ENCODE measurements at regions not wholly inside any gene's neighbourhood (a gene's known extent, or its start where the extent isn't known, plus 50 kb on each side); places are given as distances from the start of the nearest gene placed in this dataset.
"Not testable (repeated sequence)": the region's sequence is repeated elsewhere in the genome, so short reads cannot be mapped to it uniquely, and the experiment has no call there.

DNA sequence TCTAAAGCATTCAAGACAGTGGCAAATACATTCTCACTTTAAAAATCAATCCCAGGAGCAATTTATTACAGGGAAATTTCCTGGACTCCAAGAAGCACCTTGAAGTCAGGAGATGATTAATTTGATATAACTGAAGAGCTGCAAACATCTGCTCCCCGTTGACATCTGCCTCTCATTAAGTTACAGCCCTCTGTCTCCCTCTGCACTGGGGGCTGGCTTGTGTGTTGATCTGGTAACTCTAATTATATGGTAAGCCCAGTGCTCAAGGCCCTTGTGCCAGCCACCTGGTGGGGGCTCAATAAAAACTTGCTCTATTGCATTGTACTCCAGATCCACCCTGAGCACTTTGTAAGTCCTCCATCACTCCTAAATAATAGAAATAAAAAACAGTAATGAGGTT lies 131.1 kb upstream of the ZNF462 start:
- no peak for DNase-seq

DNA sequence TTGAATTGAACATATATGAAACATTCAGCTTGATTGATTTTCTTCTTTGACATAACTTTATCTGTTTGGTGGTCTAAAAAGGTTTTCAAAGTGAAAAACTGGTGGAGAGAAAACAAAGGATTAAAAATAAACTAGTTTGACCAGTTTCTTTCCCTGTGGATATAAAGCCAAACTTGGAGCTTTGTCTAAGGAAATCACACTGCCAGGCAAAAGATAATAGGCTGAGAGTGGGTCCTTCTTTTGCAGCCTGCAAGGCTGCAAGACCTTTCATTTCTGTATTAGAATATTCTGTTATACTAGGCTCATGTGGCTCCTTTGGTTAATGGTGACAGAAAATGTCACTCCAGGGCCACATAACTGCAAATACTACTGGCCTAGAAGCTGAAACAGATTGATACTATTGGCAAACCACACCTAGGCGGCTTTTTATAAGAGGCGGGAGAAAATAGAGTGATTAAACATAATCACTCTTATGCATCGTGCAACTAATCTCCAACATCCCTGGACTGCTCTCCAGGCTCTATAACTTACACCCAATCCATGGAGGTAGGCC lies 129.1 kb upstream of the ZNF462 start:
- no peak for DNase-seq

DNA sequence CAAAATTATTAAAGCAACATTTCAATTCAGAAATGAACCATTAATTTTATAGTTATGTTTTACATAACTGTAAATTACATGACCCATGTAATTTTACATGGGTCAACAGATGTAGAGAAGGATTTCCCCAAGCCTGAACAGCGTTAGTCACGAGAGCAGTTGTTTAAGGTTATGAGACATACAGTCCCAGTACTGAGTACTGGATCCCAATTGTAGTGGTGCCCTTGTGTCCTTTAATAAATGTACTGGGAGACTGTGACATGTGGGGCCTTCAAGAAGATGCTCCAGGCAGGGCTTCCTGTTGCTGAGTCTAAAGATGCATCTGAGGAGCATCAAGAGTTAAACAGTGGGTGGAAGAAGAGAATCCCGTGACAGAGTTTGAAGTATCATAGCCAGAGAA lies 125.5 kb upstream of the ZNF462 start:
- DNase-seq = no peak

DNA sequence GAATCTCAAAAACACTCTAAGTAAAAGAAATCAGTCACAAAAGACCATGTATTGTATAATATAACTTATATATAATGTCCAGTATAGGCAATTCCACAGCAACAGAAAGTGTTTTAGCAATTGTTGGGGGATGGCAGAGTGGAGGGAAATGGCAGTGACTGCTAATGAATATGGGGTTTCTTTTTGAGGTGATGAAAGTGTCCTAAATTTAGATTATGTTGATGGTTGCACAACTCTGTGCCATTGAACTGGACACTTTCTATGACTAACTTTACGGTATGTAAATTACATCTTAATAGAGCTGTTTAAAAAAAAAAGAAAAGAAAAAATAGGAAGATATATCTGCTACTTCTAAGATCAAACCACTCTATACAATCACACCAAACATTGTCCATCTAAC lies 124.9 kb upstream of the ZNF462 start:
- DNase-seq = no peak

DNA sequence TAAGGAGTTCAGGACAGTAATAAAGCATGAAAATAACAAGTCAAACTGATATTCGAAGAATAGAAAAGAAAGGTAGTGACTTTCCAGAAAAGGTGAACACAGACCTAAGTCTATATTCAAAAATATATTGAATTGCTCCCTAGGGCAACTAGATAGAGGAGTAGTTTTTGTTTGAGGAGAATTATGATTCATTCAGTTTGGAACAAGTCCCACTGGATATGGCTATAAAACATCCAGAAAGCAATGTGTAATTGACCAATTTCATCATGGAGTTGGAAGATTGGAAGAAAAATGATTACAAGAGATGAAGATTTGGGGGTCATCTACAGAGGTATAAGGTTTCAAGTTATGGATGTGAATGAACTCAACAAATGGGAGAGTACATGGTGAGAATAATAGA lies 117.5 kb upstream of the ZNF462 start:
- no peak for DNase-seq

DNA sequence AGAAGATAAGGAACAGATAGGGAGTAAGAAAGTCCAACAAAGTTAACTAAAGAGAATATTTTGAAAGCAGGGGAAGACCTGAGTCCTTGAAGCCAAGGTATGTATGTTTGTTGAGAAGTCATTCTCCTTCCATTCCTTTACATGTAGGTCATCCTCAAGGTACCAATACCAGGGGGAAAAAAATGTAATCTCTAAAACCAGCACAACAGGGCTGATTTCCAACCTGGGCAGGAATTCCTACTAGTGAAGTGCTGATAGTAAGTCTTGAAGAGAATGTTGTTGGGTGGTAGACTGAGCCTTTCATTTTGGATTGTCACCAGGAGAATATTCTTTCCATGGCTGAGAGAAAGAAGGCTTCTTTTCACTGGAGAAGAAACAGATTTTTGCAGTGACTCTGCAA lies 117.1 kb upstream of the ZNF462 start:
- DNase-seq = no peak

DNA sequence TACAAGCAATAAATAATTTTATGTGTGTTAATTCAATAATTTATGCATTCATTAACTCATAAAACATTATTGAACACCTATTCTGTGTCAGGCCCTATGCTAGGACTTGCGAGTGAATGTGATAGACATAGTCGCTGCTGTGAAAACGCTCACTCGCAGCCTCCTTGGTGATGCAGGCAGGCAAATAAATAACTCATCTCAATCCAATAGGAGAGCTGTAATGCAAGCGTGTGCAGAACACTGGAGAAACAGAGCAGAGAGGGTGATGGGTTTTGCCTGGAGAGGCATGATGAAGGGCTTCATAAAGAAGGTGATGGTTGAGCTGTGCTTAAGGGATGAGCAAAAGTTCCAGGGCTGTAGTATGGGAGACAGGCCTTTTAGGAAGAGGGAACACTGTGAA lies 111.3 kb upstream of the ZNF462 start:
- DNase-seq = no peak

DNA sequence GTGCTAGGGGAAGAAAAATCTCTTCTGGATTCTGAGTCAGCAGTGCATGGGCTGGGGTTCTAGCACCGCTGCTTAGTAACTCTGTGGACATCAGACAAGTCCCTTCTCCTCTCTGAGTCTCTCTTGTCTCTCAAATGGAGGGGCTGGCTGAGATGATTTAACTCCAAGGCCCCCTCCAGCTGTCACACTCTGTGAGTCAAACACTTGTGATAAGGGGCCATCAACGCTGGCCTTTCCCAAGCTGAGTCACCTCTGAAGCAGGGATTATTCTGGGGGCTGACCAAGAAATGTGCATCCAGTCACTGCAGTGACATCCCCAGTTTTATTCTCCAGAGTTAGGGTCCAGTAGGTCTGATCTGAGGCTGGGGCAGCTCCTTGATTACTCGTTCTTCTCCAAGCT lies 110.4 kb upstream of the ZNF462 start:
- DNase-seq = no peak

DNA sequence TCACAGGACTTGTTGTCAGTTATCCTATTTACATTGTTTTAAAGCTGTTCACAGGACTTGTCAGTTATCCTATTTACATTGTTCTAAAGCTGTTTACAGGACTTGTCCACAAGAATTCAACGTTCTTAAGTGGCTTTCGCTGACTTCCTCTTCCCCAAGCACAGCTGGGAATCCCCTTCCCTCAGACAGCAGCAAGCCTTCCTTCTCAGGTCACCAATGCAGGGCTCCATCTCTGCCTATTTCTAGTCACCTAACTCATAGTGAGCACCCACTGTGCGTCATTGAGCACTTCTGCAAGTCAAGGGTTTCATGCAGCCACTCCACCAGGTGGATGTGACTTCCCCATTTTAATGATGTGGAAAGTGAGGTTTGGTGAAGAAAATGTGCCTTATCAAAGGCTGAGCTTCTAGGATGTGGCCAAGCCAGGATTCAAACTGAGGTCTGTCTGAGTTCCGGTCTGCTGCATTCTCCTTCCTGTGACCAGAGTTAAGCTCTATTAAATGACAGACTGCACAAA lies 109.8 kb upstream of the ZNF462 start:
- no peak for DNase-seq

DNA sequence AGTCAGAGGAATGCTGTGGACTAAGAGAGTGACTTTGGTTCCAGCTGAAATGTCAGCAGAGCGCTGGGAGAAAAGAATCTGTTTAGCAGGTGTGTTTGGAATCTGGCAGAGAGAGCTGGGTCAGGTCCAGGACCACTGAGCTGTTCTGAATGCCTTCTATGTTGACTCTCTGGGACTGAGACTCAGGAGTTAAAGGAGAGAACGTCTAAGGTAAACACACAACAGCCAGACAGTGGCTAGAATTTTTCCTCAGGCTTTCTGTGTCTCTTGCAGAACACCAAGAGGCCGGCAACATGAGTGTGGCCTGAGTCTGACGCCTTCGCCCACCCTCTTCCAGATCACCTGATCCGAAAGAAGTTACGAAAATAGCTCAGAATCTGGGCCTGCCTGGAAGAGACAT lies 107.2 kb upstream of the ZNF462 start:
- DNase-seq = no peak

DNA sequence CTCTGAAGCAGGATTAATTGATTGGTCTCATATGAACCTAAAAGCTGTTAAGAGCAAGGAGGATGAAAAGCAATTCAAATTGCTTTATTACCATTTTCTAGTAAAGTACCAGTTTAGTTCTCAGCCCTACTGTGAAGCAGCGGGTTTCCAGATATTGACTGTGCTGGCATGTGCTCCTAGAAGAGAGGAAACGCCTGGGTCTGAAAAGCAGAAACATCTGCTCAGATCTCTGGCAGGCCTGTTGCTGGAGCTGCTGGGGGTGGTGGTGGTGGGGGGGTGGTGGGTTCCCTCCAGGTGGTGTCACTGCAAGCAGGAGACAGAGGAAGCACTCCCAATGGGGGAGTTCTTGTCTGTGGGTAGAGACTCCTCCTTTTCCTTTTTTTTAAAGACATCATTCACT lies 105.5 kb upstream of the ZNF462 start:
- no peak for DNase-seq

DNA sequence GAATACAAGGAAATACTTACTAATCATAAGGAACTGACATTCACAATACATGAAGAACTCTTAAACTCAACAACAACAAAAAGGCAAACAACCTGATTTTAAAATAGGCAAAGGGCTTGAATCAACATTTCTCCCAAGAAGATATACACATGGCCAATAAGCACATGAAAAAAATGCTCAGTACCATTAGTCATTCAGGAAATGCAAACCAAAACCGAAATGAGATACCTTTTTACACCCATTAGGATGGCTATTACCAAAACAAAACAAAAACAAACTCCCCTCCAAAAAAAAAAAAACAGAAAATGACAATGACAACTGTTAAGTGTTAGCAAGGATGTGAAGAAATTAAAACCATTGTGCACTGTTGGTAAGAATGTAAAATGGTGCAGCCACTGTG lies 104.1 kb upstream of the ZNF462 start:
- no peak for DNase-seq

DNA sequence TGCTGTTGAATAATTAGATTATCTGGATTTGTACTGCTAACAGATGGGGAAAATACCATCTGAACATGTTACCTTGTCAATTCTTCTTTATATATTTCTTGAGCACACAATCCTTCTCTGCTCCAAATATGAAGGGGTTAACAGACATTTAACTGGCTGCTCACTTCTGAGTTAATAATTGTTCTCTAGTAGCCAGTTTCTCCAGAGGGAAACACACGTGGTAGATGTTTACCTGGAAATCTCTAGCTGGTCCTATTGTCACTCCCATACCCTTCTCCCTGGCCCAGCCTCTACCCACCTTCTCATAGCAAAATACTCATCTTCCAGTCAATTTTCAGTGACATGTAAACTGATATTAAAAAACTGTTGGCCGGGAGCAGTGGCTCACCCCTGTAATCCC lies 101.5 kb upstream of the ZNF462 start:
- DNase-seq = no peak

DNA sequence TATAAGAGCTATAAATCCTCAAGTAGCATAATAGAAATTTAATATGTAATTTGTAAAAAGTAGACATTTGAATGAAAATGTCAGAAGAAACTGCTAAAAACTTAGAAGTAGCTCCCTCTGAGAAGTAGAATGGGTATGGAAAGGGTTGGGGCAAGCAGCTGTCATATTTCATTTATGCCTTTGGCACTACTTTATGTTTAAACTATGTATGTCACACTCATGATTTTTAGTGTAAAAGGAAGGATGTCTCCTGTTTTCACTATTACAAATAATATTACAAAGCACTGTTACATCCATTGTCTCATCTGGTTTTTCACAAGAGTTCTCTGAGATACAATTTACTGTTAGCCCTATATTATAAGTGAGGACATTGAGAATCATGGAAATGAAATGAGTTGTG lies 96.3 kb upstream of the ZNF462 start:
- DNase-seq = no peak

DNA sequence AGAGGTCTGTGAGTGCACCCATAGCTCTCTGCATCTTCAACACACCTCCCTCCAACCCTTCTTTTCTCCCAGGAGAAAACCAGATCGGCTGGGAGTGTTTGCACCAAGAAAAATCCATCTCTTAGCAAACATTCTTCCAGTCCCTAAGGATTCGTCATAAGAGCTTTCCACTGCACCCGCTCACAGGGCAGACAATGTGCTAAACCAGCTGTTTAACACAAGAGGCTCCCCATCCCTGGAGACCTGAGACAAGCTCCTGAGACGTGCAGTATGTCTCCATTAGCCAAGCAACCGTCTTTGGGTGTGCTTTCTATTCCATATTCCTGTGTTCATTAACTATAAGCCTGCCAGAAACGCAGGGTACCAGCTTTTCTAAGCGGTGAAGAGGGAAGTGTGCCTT lies 93.6 kb upstream of the ZNF462 start:
- DNase-seq = no peak

DNA sequence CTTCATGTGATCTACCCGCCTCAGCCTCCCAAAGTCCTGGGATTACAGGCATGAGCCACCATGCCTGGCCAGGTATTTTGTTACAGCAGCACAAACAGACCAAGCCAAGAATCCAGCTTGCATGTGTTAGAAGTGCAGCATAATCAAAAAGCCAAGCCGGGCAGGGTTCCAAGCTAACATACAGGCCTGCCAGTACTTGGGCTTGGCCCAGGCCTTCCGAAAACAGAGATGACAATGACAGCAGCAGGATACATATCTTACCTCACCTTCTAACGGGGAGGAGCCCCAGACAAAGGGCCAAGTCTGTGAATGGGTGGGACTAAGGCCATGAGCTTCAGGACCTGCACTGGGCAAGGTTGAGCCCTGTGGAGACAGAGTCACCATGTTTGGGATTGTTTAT lies 91.4 kb upstream of the ZNF462 start:
- no peak for DNase-seq

DNA sequence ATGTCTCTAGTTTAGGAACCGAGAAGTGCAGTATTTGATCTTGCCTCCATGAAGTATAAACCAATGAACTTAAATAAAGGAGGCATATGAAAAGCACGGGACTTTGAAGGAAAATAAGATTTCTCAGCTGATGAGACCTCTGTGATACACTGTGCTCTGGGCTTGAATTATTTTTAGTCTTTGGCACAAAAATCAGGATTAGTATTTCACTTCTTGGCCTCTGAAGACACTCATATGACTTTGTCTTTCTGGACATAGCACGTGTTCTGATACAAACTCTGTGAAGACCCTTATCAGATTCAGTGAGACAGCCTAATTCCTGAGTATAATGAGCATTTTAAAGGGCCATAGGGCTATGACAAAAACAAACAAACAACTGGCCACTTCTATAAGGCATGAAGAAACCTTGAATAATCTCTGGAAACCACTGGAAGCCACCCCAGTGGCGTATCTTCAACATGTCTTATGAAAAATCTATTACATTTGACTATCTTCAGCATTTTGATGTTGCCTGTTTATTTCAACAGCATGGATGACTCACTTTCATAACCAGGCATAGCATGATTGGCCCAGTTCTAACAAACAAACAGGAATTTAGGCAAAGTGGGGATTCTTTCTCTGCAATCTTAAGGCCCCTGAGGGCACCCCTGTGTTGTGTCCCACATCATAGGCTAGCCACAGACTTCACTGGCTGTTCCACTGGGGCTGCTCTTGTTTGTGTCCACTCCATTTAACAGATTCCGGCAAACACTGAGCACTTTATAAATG lies 90.3 kb upstream of the ZNF462 start:
- no peak for DNase-seq

DNA sequence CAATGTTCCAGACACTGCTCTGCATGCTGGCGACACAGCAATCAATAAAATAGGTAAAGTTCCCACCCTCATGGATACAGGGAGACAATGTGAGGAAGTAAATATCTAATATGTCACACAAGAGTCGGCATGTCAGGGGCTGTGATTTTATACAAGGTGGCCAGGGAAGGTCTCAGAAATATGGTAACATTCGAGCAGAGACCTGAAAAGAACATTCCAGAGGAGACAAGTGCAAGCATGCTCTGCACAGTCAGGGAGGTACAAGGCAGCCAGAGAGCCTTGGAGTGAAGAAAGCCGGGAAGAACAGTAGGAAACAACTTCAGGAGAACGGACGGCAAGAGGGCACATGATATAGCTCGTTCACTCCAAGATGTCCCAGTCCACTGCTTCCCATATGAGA lies 89.2 kb upstream of the ZNF462 start:
- no peak for DNase-seq

DNA sequence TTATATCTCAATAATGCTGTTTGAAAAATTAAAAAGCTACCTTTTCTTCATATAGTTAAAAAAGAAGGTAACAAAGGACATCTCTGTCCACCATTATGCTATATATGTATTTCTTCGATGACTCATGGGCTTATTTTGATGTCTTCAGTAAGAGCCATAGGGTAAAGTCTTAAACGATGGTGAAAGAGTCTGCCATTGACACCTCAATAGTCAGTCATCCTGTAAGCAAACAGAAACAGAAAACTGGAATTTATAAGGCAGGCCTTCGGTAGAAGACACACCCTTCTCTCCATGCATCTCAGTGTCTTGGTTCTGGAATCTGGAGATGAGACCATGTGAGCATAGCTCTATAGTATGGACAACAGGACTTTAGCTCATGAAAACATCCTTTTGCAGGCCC lies 87.0 kb upstream of the ZNF462 start:
- no peak for DNase-seq

DNA sequence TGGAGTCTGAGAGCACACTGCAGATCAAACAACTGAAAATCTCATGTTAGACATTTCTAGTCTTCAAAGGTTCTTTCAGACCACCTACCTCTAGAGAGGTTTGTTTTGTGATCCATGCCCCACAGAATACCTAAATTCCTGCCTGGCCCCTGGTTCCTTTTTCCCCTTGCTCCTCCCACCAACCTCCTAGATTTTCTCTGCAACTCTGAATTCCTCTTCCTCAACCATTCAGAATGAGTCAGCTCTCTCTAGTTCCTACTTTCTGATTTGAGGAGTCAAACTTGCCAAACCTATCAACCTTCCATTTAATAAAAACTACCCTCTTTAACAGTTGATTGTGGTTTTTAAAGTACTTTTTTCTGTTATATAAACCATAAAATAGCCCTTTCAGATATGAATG lies 83.2 kb upstream of the ZNF462 start:
- no peak for DNase-seq

DNA sequence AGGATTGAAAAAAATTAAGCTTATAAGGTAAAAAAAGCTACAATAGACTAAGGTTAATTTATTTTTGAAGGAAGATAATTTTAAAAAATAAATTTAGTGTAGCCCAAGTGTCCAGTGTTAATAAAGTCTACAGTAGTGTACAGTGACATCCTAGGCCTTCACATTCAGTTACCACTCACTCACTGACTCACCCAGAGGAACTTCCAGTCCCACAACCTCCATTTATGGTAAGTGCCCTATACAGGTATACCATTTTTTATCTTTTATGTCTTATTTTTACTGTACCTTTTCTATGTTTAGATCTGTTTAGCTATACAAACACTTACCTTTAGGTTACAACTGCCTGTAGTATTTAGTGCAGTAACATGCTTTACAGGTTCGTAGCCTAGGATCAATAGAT lies 79.8 kb upstream of the ZNF462 start:
- DNase-seq = no peak

DNA sequence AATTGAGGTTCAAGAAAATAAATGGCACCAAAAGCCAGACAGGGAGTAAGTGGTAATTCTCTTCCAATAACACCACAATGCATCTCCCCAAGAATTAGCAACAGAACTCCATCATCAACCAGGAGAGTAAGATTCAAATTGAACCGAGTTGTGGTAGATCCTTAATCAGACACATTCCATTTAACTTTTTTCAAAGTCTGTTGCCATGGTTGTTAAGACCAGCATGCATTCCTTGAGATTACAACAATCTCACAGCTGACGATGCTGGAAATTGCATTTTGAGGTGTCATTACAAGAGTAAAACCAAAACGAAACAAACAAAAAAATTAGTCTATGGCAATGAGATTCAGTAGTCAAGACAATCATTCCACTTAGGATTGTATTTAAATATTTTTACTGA lies 78.9 kb upstream of the ZNF462 start:
- no peak for DNase-seq

DNA sequence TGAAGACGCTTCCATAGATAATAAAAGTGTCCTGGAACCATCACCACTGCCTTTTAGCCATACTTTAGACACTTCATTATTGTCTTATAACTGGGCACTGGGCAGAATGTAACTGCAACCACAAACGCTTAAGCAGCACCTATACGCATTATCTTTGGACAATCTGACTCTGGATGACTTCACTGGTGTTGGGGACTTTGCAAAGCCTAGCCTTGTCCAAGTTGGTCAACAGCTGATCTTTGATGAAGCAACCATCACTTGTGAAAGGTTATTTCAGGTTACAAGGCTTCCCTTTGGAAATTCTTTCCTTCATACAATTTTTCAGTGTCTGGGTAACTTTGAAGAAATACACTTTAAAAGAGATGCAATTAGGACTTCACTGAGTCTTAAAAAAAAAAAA lies 77.8 kb upstream of the ZNF462 start:
- no peak for DNase-seq

DNA sequence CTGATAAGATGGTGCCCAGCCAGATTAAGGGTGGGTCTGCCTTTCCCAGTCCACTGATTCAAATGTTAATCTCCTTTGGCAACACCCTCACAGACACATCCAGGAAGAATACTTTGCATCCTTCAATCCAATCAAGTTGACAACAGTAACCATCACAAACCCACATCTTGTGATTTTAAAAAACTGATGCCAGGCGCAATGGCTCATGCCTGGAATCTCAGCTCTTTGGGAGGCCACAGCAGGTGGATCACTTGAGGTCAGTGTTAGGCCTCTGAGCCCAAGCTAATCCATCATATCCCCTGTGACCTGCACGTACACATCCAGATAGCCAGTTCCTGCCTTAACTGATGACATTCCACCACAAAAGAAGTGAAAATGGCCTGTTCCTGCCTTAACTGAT lies 74.9 kb upstream of the ZNF462 start:
- not testable (repeated sequence) for DNase-seq

DNA sequence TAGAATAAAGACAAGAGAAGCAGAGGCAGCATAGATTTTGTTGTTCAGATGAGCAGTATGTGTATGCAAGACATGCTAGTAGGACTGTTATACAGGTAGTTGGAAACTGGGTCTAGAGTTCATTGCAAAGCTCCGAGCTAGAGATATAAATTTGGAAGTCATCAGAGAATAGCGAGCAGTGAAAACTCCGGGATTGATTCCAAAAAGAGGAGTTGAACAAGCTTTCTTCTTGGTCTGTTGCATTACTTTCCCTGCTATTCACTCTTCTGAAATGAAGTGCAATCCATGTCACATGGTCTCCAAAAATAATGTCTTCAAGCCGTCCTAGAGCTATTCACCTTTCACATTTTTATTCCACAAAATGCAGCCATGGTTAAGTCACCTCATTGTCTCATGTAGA lies 67.9 kb upstream of the ZNF462 start:
- DNase-seq = no peak

All from activated CD4-positive, alpha-beta T cell treated with anti-CD3 and anti-CD28 coated beads, Interleukin-10, Interleukin-2, amounts not matched to agents 100 ng/mL and 50 ng/mL, durations not matched to agents 16 hours and 8 hours (primary cell).